HEK293 (cell line): ENCODE measurements at regions not wholly inside any gene's neighbourhood (a gene's known extent, or its start where the extent isn't known, plus 50 kb on each side); places are given as distances from the start of the nearest gene placed in this dataset.

ENCODE experiments used
- BCL6B ChIP-seq: fragments of 450-650 bp; formaldehyde crosslinking; IDR thresholded peaks from 2 replicates; pipeline ENCODE4 v1.5.1; 2017; ENCODE audit warnings: missing biosample characterization, missing genetic modification characterization
- EGR2 ChIP-seq: fragments of 450-650 bp; formaldehyde crosslinking; IDR thresholded peaks from 2 replicates; pipeline ENCODE4 v1.5.1; 2016; ENCODE audit warnings: low read depth, missing biosample characterization, missing genetic modification characterization
- GLI2 ChIP-seq: fragments of 450-650 bp; formaldehyde crosslinking; IDR thresholded peaks from 2 replicates; pipeline ENCODE4; 2017; ENCODE audit warnings: missing biosample characterization, missing genetic modification characterization, low read depth, borderline replicate concordance
- PRDM4 ChIP-seq: fragments of 450-650 bp; formaldehyde crosslinking; IDR thresholded peaks from 2 replicates; pipeline ENCODE4 v1.5.1; 2017; ENCODE audit warnings: missing biosample characterization, missing genetic modification characterization
- PRDM6 ChIP-seq: fragments of 450-650 bp; formaldehyde crosslinking; IDR thresholded peaks from 2 replicates; pipeline ENCODE4 v1.5.1; 2017; ENCODE audit warnings: missing biosample characterization, missing genetic modification characterization
- SCRT2 ChIP-seq: fragments of 450-650 bp; formaldehyde crosslinking; IDR thresholded peaks from 2 replicates; pipeline ENCODE4 v1.5.1; 2016; ENCODE audit warnings: missing biosample characterization, missing genetic modification characterization
- ZBTB10 ChIP-seq: fragments of 450-650 bp; formaldehyde crosslinking; IDR thresholded peaks from 2 replicates; pipeline ENCODE4 v1.5.1; 2016; ENCODE audit warnings: missing biosample characterization, missing genetic modification characterization
- ZBTB26 ChIP-seq: fragments of 450-650 bp; formaldehyde crosslinking; optimal IDR thresholded peaks from 2 replicates; pipeline ENCODE3; 2016; ENCODE audit warnings: missing biosample characterization, mild to moderate bottlenecking, missing genetic modification characterization
- ZNF169 ChIP-seq: fragments of 450-650 bp; formaldehyde crosslinking; IDR thresholded peaks from 2 replicates; pipeline ENCODE4 v1.5.1; 2016; ENCODE audit warnings: missing biosample characterization, missing genetic modification characterization
- ZNF184 ChIP-seq: fragments of 450-650 bp; IDR thresholded peaks from 2 replicates; pipeline ENCODE4 v1.5.1; 2018; ENCODE audit warnings: missing biosample characterization, mild to moderate bottlenecking, missing genetic modification characterization
- ZNF292 ChIP-seq: fragments of 450-650 bp; formaldehyde crosslinking; IDR thresholded peaks from 2 replicates; pipeline ENCODE4 v1.5.1; 2016; ENCODE audit warnings: low read depth, missing biosample characterization, missing genetic modification characterization, borderline replicate concordance
- ZNF362 ChIP-seq: fragments of 450-650 bp; formaldehyde crosslinking; IDR thresholded peaks from 2 replicates; pipeline ENCODE4 v1.5.1; 2016; ENCODE audit warnings: missing biosample characterization, missing genetic modification characterization
- ZNF704 ChIP-seq: fragments of 450-650 bp; formaldehyde crosslinking; IDR thresholded peaks from 2 replicates; pipeline ENCODE4 v1.5.1; 2016; ENCODE audit warnings: missing biosample characterization, missing genetic modification characterization
- ZSCAN18 ChIP-seq: fragments of 450-650 bp; formaldehyde crosslinking; IDR thresholded peaks from 2 replicates; pipeline ENCODE4 v1.5.1; 2016; ENCODE audit warnings: missing biosample characterization, missing genetic modification characterization

GRCh38 chr15:95559875-95560394, 770.6 kb upstream of the NR2F2 start (continued):
- TF ChIP-seq ZNF184 (tag by site-specific recombination) (peak; percentile 44; the same call in 1 of the 2 replicates), EGR2 (no peak), BCL6B (tag by site-specific recombination) (peak; percentile 47; the same call in 1 of the 2 replicates), PRDM6 (tag by site-specific recombination) (no peak), ZNF704 (tag by site-specific recombination) (no peak), PRDM4 (tag by site-specific recombination) (no peak), ZNF292 (tag by site-specific recombination) (no peak), SCRT2 (tag by site-specific recombination) (no peak), ZNF169 (tag by site-specific recombination) (no peak), ZBTB26 (tag by site-specific recombination) (no peak), ZBTB10 (no peak), ZNF362 (tag by site-specific recombination) (no peak), ZSCAN18 (tag by site-specific recombination) (no peak), GLI2 (tag by site-specific recombination) (no peak)
